H1 (cell line): ENCODE measurements at regions not wholly inside any gene's neighbourhood (a gene's known extent, or its start where the extent isn't known, plus 50 kb on each side); places are given as distances from the start of the nearest gene placed in this dataset.

ENCODE experiments used
- CTCF ChIA-PET: fragments of 300-600 bp; sonication (Branson Sonifier 250); formaldehyde crosslinking; loops from one replicate; lab custom pipeline; 2021; ENCODE audit not compliant: partially characterized antibody; lab: Charles Lee
- POLR2A ChIA-PET: fragments of 300-600 bp; sonication (Branson Sonifier 250); formaldehyde crosslinking; loops from one replicate; lab custom pipeline; 2021; ENCODE audit warnings: inconsistent platforms; ENCODE audit not compliant: partially characterized antibody; lab: Charles Lee
- DNase-seq, 2 experiments: peaks; one replicate each; pipeline versions ENCODE4 v3.0.0 to v3.0.0-alpha.2; 2010 to 2022; ENCODE audit warnings: low spot score in 2 of 2, low read depth in 1 of 2, mixed read lengths in 1 of 2
- FAIRE-seq: peaks from 2 replicates; lab custom pipeline; 2011; peaks lifted over from hg19 to GRCh38; lab: Jason Lieb, UNC
- H2AFZ ChIP-seq: 2 replicates; pipeline ENCODE4 v1.8.1; 2012; ENCODE audit warnings: low read length, inconsistent platforms
- H2AK5ac ChIP-seq: 2 replicates; pipeline ENCODE4 v1.6.1; 2013; ENCODE audit warnings: low read depth, low read length
- H2BK120ac ChIP-seq: replicated peaks from 2 replicates; pipeline ENCODE3; 2013; ENCODE audit warnings: low read depth, low read length, inconsistent platforms
- H2BK12ac ChIP-seq: 2 replicates; pipeline ENCODE4 v1.6.1; 2013; ENCODE audit warnings: low read depth, low read length
- H2BK15ac ChIP-seq: 2 replicates; pipeline ENCODE4 v1.6.1; 2013; ENCODE audit warnings: low read length
- H2BK20ac ChIP-seq: 2 replicates; pipeline ENCODE4 v1.6.1; 2013; ENCODE audit warnings: low read length
- H2BK5ac ChIP-seq: 2 replicates; pipeline ENCODE4 v1.6.1; 2013; ENCODE audit warnings: low read depth, low read length
- H3K14ac ChIP-seq: 2 replicates; pipeline ENCODE4 v1.6.1; 2013; ENCODE audit warnings: inconsistent platforms; ENCODE audit not compliant: insufficient read length
- H3K18ac ChIP-seq: 2 replicates; pipeline ENCODE4 v1.6.1; 2013; ENCODE audit warnings: low read length; ENCODE audit errors: extremely low read depth
- H3K23ac ChIP-seq: 2 replicates; pipeline ENCODE4 v1.6.1; 2013; ENCODE audit warnings: inconsistent platforms; ENCODE audit not compliant: insufficient read length
- H3K23me2 ChIP-seq: 2 replicates; pipeline ENCODE4 v1.6.1; 2013; ENCODE audit warnings: low read depth, low read length
- H3K27ac ChIP-seq: 2 replicates; pipeline ENCODE4 v1.6.1; 2011; ENCODE audit warnings: low read depth, low read length, inconsistent platforms
- H3K27me3 ChIP-seq, 4 experiments: replicated peaks in 1 of 4; 1 replicate in 1 of 4; 2 replicates in 3 of 4; pipeline versions ENCODE4 v1.6.1 to v1.8.1; 2011 to 2013; ENCODE audit warnings: low read length in 3 of 4, mild to moderate bottlenecking in 3 of 4, inconsistent platforms in 2 of 4, mixed read lengths in 2 of 4, moderate library complexity in 1 of 4; ENCODE audit not compliant: control insufficient read depth in 3 of 4, insufficient read depth in 3 of 4; ENCODE audit errors: extremely low read depth in 1 of 4
- H3K36me3 ChIP-seq, 4 experiments: 2 replicates each; pipeline versions ENCODE4 v1.6.1 to v1.8.1; 2011 to 2013; ENCODE audit warnings: mild to moderate bottlenecking in 4 of 4, low read length in 3 of 4, moderate library complexity in 2 of 4, control low read depth in 1 of 4, inconsistent platforms in 1 of 4; ENCODE audit not compliant: insufficient read depth in 4 of 4, control insufficient read depth in 2 of 4
- H3K4ac ChIP-seq: replicated peaks from 2 replicates; pipeline ENCODE3; 2013; ENCODE audit warnings: low read length, low read depth, mixed read lengths, inconsistent platforms; ENCODE audit not compliant: insufficient read length
- H3K4me1 ChIP-seq, 4 experiments: replicated peaks in 1 of 4; 1 replicate in 1 of 4; 2 replicates in 3 of 4; pipeline versions ENCODE4 v1.6.1 to v1.8.1; 2011 to 2013; ENCODE audit warnings: low read length in 3 of 4, inconsistent platforms in 2 of 4, mixed read lengths in 1 of 4; ENCODE audit not compliant: insufficient read depth in 4 of 4, control insufficient read depth in 3 of 4
- H3K4me2 ChIP-seq, 2 experiments: 2 replicates each; pipeline versions ENCODE4 v1.6.1 to v1.8.1; 2011 to 2013; ENCODE audit warnings: low read depth in 2 of 2, low read length in 2 of 2, control low read depth in 1 of 2, inconsistent platforms in 1 of 2, mild to moderate bottlenecking in 1 of 2; ENCODE audit not compliant: insufficient read depth in 1 of 2
- H3K4me3 ChIP-seq, 4 experiments: fragments of 200-600, 300-600 bp in 1 of 4; sonication (generic), shearing (Covaris generic), sonication (Bioruptor Twin) in 1 of 4; 2 replicates each; pipeline versions ENCODE4 v1.5.1 to v1.8.1; 2011 to 2016; ENCODE audit warnings: low read length in 4 of 4, low read depth in 3 of 4, control low read depth in 2 of 4, inconsistent platforms in 2 of 4, mild to moderate bottlenecking in 2 of 4, mixed read lengths in 1 of 4, moderate library complexity in 1 of 4; ENCODE audit not compliant: insufficient read depth in 2 of 4; ENCODE audit errors: extremely low read depth in 1 of 4
- H3K56ac ChIP-seq: replicated peaks from 2 replicates; pipeline ENCODE3; 2013; ENCODE audit warnings: low read depth, mild to moderate bottlenecking, mixed read lengths, low read length, inconsistent platforms; ENCODE audit not compliant: insufficient read length
- H3K79me1 ChIP-seq: 2 replicates; pipeline ENCODE4 v1.6.1; 2013; ENCODE audit warnings: low read depth, low read length, control low read depth
- H3K79me2 ChIP-seq, 2 experiments: 2 replicates each; pipeline versions ENCODE4 v1.6.1 to v1.8.1; 2012 to 2013; ENCODE audit warnings: low read length in 2 of 2, mild to moderate bottlenecking in 2 of 2, inconsistent platforms in 1 of 2; ENCODE audit not compliant: insufficient read depth in 2 of 2, control insufficient read depth in 1 of 2
- H3K9ac ChIP-seq, 4 experiments: replicated peaks in 1 of 4; 1 replicate in 1 of 4; 2 replicates in 3 of 4; pipeline versions ENCODE4 v1.6.1 to v1.8.1; 2011 to 2013; ENCODE audit warnings: low read depth in 3 of 4, low read length in 3 of 4, control low read depth in 2 of 4, mild to moderate bottlenecking in 2 of 4, moderate library complexity in 2 of 4, inconsistent platforms in 1 of 4; ENCODE audit errors: extremely low read depth in 1 of 4
- H3K9me3 ChIP-seq, 2 experiments: 2 replicates each; pipeline versions ENCODE4 v1.6.1 to v1.8.1; 2012 to 2013; ENCODE audit warnings: mild to moderate bottlenecking in 2 of 2, moderate library complexity in 2 of 2, control low read depth in 1 of 2, inconsistent platforms in 1 of 2, low read depth in 1 of 2, low read length in 1 of 2, mixed read lengths in 1 of 2; ENCODE audit not compliant: insufficient read depth in 2 of 2
- H4K20me1 ChIP-seq, 2 experiments: replicated peaks in 1 of 2; 2 replicates each; pipeline versions ENCODE3 to v1.8.1; 2011 to 2013; ENCODE audit warnings: inconsistent platforms in 2 of 2, low read length in 2 of 2, mild to moderate bottlenecking in 1 of 2; ENCODE audit not compliant: insufficient read depth in 2 of 2, control insufficient read depth in 1 of 2
- H4K5ac ChIP-seq: 2 replicates; pipeline ENCODE4 v1.6.1; 2013; ENCODE audit warnings: low read length, low read depth, mixed read lengths, inconsistent platforms; ENCODE audit not compliant: insufficient read length
- H4K8ac ChIP-seq: 2 replicates; pipeline ENCODE4 v1.8.0; 2013; ENCODE audit warnings: mild to moderate bottlenecking, moderate library complexity, low read length, inconsistent platforms; ENCODE audit not compliant: insufficient read depth; ENCODE audit errors: extremely low read depth
- H4K91ac ChIP-seq: replicated peaks from 2 replicates; pipeline ENCODE3; 2013; ENCODE audit warnings: low read length, mixed read lengths, inconsistent platforms; ENCODE audit not compliant: insufficient read length
- BRCA1 ChIP-seq: IDR thresholded peaks from 2 replicates; pipeline ENCODE4 v1.6.1; 2012; ENCODE audit warnings: low read depth, low read length, improper control_type of control experiment
- CBX5 ChIP-seq: fragments of 300-800, 300-1000 bp; sonication (generic); IDR thresholded peaks from 2 replicates; pipeline ENCODE4 v1.7.1; 2016; ENCODE audit warnings: antibody characterized with exemption, low read length, low read depth
- CBX8 ChIP-seq: fragments of 300-800, 300-1000 bp; sonication (generic); IDR thresholded peaks from 2 replicates; pipeline ENCODE4 v1.7.1; 2016; ENCODE audit warnings: low read depth, low read length, borderline replicate concordance
- E2F6 ChIP-seq: IDR thresholded peaks from 2 replicates; pipeline ENCODE4 v1.6.1; 2012; ENCODE audit warnings: inconsistent platforms
- MAFK ChIP-seq: IDR thresholded peaks from 2 replicates; pipeline ENCODE4 v1.6.1; 2012; ENCODE audit warnings: low read depth, mild to moderate bottlenecking, improper control_type of control experiment, low read length
- NANOG ChIP-seq: IDR thresholded peaks from 2 replicates; pipeline ENCODE4 v1.6.1; 2011; ENCODE audit warnings: low read length, low read depth, mild to moderate bottlenecking, inconsistent platforms; ENCODE audit not compliant: insufficient read depth, poor library complexity, severe bottlenecking
- POU5F1 ChIP-seq: IDR thresholded peaks from 2 replicates; pipeline ENCODE4 v1.6.1; 2011; ENCODE audit warnings: low read depth, mild to moderate bottlenecking, low read length, moderate library complexity
- RAD21 ChIP-seq, 2 experiments: IDR thresholded peaks in 1 of 2; conservative IDR thresholded peaks in 1 of 2; 2 replicates each; pipeline ENCODE4 v1.6.1; 2011; ENCODE audit warnings: low read depth in 2 of 2, low read length in 2 of 2, improper control_type of control experiment in 1 of 2, inconsistent platforms in 1 of 2, mild to moderate bottlenecking in 1 of 2, moderate library complexity in 1 of 2
- RFX5 ChIP-seq: IDR thresholded peaks from 2 replicates; pipeline ENCODE4 v1.6.1; 2011; ENCODE audit warnings: low read depth, low read length, improper control_type of control experiment, borderline replicate concordance
- SRF ChIP-seq: IDR thresholded peaks from 2 replicates; pipeline ENCODE4 v1.6.1; 2011; ENCODE audit warnings: mild to moderate bottlenecking, low read depth, low read length, moderate library complexity
- TBP ChIP-seq: IDR thresholded peaks from 2 replicates; pipeline ENCODE4 v1.6.1; 2011; ENCODE audit warnings: low read depth, low read length, improper control_type of control experiment
- WGBS, 2 experiments: shearing (Covaris generic) in 1 of 2; methylation state at CpG; one replicate each; pipeline versions ENCODE4 v1.1.6 to v1.1.7; 2013 to 2015; ENCODE audit warnings: low lambda C conversion rate in 2 of 2, mixed read lengths in 2 of 2, inconsistent platforms in 1 of 2, low coverage in 1 of 2, missing lambda C conversion rate in 1 of 2; ENCODE audit not compliant: insufficient replicate concordance in 2 of 2, insufficient coverage in 1 of 2, insufficient read length in 1 of 2; ENCODE audit errors: extremely low coverage in 1 of 2, missing lambda C conversion rate in 1 of 2; 5-methylcytosine and 5-hydroxymethylcytosine counted together

- FAIRE-seq, result no peak
- no peaks in the 10 kb centered on the region for H4K20me1 ChIP-seq
- H4K8ac ChIP-seq, result no peak overlapping the region
- H3K79me1 ChIP-seq, result no peaks in the 10 kb centered on the region
- H2BK5ac ChIP-seq, result 0 out of 2 replicates have a peak overlapping the region, but pooled peaks have one; percentile 16
- no peak overlapping the region; the same call in 1 of the 2 replicates for H3K18ac ChIP-seq
- H3K4me3 ChIP-seq, result no peak overlapping the region
- no peaks in the 10 kb centered on the region for H3K36me3 ChIP-seq
- H3K4ac ChIP-seq, result no peak overlapping the region
- H3K79me2 ChIP-seq, result no peaks in the 10 kb centered on the region; a peak in 1 of 4 replicates
- no peak for DNase-seq
- H3K23me2 ChIP-seq, result no peaks in the 10 kb centered on the region
- no peak overlapping the region for H3K9ac ChIP-seq
- H3K56ac ChIP-seq, result no peak overlapping the region
- H2AK5ac ChIP-seq, result no peak overlapping the region
- H3K4me1 ChIP-seq, result peaks cover 0 to 13% (median 5%) of the 10 kb centered on the region in 4 experiments; a peak in 5 of 7 replicates
- no peaks in the 10 kb centered on the region for H3K27me3 ChIP-seq
- no peak overlapping the region for H2BK15ac ChIP-seq
- no peak overlapping the region for H2BK12ac ChIP-seq
- no peak overlapping the region for H2BK120ac ChIP-seq
- POLR2A ChIA-PET, result interaction anchor here (0.9 kb wide), 1 partner anchor 13 kb away, joined by 3 read pairs; no protein-coding TSS in a partner anchor
- no peak overlapping the region for H2BK20ac ChIP-seq
- H4K91ac ChIP-seq, result no peak overlapping the region
- peak overlapping the region; percentile 66; the same call in 1 of the 2 replicates for H2AFZ ChIP-seq
- CTCF ChIA-PET, result interaction anchor here (1.0 to 7.0 kb wide), 7 partner anchors 9 to 245 kb away, joined by 3 to 65 read pairs (median 9); no protein-coding TSS in a partner anchor
- no peak overlapping the region for H3K27ac ChIP-seq
- 63% methylated on average over 7 of the region's 7 CpGs; no CpG with 5 or more reads in 1 of the 2 experiments for WGBS, 2 experiments
- H3K23ac ChIP-seq, result no peak overlapping the region
- no peak overlapping the region for H3K14ac ChIP-seq
- H4K5ac ChIP-seq, result no peak overlapping the region
- H3K9me3 ChIP-seq, result peaks cover 0 to 9% of the 10 kb centered on the region in 2 experiments; a peak in 1 of 4 replicates
- H3K4me2 ChIP-seq, result peak overlapping the region in 1 of 2 experiments; percentile 23; a peak in 1 of 4 replicates
- TF ChIP-seq RAD21 (IDR thresholded peaks at IDR 0.05 in 1 of 2, conservative IDR thresholded peaks at IDR 0.05 in 1 of 2; ENCODE audit: low read depth in 2 of 2, low read length in 2 of 2) (no peak), SRF (no peak), RFX5 (no peak), E2F6 (no peak), CBX5 (no peak), MAFK (no peak), POU5F1 (no peak), NANOG (no peak), BRCA1 (no peak), TBP (no peak), CBX8 (no peak)
Observed at GRCh38 chr10:117461766-117462423, 80.7 kb upstream of the EMX2 start.
